ENCODE measurements at regions not wholly inside any gene's neighbourhood (a gene's known extent, or its start where the extent isn't known, plus 50 kb on each side); places are given as distances from the start of the nearest gene placed in this dataset.
"Not testable (repeated sequence)": the region's sequence is repeated elsewhere in the genome, so short reads cannot be mapped to it uniquely, and the experiment has no call there.

DNA sequence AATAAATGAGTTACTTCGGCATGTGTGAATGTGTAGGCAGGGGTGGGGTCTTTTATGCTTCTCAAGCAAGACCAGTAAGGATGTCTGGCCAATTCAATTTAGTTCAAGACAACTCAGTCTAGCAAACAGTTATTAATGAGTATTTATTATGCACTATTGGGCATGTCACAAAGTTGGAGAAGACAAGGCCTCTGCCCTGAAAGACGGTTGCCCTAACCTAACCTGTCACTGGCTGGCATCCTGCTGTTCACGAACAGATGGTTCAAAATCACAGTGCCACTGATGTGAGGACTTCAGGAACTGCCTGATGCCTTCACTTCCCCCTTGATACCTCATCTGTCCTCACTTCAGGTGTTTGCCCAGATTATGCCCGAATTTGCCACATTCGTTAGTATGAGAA lies 217.8 kb downstream of the SOX2 start:
- DNase-seq = no peak

DNA sequence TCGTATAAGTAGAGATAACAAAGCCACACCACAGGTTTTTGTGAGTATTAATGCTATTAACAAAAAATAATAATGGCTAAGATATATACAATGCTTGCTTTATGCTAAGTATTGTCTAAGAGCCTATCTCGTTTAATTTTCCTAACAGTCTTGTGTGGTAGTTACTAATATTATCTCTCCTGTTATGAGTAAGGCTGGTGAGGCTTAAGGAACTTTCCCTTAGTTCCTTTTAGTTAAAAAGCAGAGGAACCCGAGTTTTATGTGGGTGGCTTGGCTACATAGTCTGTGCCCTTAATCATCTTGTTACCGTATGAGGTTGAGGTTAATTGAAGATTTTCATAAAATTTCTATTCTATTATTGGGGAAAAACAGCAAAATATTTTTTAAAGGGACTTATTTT lies 218.4 kb downstream of the SOX2 start:
- DNase-seq = no peak

DNA sequence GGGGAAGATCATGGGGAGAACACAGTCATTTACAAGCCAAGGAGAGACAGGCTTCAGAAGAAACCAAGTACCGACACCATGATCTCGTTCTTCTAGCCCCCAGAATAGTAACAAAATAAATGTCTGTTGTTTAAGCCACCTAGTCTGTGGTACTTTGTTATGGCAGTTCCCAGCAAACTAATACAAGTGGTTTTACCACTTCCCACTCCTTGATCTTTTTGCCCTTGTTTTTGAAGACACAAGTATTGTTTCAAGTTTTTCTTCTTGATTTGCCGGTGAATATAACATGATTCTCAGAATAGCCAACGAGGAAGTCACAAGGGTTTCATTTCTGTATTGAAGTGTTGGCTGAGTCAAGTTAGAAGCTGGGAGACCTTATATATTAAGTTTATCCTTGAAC lies 220.3 kb downstream of the SOX2 start:
- DNase-seq = no peak

DNA sequence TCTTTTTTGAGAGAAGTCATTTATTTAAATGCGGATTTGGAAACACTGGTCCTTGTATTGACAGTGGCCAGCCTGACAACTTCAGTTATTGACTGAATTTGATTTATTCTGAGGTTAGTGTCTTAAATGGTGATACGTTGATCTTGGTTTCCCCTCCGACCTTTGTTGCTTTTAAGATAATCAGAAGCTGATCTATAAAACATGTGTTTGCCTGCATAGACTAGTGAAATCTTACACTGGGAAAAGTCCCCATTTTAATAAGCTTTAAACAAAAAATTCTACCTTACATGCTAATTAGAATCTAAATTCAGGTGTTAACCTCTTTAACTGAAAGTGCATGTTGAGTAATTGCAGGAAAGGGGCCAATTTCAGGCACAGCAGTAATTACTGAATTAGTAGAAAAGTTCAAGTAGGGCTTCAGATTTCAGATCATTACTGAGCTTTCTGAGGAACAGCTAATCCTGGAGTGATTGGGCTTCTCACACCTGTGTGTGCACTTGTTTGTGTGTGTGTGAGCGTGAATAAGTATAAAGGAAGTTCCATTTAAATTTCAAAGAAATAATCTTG lies 221.4 kb downstream of the SOX2 start:
- no peak for DNase-seq

DNA sequence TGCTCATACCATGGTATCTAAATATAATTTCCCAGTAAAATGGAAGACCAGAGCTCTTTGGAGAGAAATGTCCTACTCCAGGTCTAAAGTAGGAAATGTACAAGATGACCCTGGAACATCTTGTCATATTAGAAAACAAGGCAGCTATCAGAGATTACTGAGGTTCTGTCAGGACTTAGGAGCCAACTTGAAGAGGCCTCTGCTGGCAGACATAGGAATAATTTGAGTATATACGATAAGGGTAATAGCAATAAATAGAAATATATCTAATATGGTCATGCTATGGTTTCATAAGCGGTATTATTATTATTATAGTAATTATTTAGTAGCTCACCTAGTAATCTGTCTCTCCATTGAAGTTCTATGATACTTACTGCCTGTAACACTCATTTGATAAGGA lies 224.2 kb downstream of the SOX2 start:
- no peak for DNase-seq

DNA sequence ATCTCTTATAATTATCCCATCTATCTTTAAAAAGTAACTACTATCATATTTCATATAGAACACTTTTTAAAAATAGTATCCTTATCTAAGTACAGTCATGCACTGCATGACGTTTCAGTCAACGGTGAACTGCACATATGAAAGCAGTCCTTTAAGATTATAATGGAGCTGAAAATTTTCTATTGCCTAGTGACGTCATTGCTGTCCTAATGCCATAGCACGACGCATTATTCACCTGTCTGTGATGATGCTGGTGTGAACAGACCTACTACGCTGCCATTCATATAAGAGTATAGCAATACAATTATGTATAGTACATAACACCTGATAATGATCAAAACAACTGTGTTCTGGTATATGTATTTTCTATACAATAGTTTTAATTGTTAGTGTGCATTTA lies 225.0 kb downstream of the SOX2 start:
- DNase-seq = no peak

DNA sequence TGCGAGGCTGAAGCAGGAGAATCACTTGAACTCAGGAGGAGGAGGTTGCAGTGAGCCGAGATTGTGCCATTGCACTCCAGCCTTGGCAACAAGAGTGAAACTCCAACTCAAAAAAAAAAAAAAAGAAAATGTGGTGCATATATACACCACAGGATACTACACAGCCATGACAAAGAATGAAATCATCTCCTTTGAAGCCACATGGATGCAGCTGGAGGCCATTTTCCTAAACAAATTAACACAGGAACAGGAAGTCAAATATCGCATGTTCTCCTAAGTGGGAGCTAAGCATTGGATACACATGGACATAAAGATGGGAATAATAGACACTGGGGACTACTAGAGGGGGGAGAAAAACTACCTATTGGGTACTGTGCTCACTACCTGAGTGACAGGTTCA lies 226.9 kb downstream of the SOX2 start:
- not testable (repeated sequence) for DNase-seq

DNA sequence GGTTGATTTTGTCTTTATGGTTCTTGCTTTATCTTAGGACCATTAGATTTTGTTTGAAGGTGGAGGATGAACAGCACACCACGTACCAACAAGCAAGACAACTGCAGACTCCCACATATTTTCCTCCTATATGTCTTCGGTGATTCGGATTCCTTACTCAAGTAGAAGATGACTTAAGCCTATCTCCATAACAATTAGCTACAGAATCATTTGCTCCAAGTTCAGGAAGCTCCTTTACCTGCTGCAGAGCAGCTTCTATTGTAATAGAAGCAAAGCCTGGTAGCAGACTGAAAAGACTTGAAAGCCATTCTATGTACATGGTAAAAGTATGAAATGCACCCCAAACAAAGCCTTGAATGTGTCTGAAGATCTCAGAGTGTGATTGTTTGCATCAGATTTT lies 229.0 kb downstream of the SOX2 start:
- no peak for DNase-seq

DNA sequence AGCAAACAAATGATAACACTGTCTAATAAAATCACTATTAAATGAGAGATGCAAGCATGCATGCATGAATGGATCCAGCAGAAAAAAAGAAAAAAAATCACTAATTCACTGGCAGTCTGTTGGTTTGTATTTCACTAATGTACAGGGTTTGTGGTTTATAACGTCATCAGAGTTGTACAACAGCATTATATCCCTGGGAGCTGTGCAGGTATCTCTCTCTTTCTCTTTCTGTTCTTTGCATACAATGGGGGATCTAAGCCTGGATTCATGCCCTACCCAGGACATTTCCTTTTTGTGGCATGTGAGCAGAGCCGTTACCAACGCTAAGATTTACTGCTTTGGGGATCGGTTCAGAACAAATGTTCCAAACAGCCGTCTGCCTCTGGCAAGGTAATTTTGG lies 229.5 kb downstream of the SOX2 start:
- no peak for DNase-seq

DNA sequence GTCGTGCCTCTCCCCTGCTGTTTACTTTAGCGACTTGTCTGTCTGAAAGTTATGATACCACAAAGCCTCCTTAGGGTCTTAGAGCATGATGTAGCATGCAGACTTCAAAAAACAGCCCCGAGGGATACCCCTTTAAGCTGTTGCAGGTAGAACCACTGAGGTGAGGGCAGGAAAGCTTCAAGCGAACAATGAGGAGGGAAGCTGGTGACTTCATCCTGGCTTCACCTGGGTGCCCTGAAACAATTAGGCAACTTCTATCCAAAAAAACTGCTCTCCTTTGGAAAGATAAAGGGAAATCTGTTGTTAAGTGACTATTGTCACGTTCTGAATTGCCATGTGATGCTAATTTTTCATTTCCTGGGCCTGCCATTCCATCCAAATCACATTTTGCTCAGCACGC lies 231.6 kb downstream of the SOX2 start:
- no peak for DNase-seq

DNA sequence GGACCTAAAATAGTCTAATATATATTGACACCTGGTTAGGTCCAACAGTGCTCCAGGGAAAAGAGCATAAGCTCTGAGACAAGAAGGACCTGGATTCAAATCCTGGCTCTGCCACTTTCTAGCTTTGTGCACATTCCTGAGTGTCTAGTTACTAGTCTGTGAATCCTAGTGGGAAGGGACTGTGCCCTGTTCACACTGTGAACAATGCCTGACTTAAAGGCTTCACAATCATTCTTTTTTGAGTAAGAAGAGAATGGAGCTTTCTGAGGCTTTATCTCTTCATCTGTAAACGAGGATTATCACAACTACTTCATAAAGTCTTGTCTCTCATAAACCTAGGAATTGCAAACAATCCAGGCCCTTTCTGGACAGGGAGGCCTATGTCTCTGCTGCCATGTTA lies 235.9 kb downstream of the SOX2 start:
- no peak for DNase-seq

DNA sequence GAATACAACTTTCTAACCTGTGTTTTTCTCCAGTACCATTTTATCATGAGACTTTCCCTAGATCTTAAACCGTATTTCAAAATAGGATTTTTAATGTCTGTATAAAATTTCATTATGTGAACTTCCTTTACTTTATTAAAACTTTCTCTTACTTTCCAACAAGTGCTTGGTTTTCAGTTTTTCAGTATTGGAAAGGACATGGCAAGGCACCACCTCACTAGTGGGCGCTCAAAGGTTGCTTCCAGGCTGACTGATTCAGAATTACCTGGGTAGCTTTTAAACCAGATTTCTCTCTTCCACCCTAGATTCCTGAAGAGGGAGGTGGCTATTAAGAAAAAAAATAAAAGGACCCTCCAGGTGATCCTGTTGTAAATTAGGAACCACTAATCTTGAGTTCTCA lies 236.6 kb downstream of the SOX2 start:
- no peak for DNase-seq

DNA sequence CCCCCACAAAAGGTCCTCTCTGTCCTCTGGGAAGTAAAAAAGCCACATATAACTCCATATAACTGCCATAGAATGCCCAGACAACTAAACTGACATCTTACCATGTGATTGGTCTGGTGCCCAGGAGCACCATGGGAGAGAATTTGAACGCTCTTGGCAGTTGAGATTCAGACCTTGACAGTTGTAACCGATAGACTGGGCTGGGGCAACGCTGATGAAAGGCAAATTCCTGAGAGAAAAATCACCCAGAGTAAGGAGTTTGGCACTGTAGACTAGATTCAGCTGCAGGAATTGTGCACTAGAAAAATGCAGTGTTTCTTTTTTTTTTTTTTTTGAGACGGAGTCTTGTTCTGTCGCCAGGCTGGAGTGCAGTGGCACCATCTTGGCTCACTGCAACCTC lies 240.5 kb downstream of the SOX2 start:
- no peak for DNase-seq

DNA sequence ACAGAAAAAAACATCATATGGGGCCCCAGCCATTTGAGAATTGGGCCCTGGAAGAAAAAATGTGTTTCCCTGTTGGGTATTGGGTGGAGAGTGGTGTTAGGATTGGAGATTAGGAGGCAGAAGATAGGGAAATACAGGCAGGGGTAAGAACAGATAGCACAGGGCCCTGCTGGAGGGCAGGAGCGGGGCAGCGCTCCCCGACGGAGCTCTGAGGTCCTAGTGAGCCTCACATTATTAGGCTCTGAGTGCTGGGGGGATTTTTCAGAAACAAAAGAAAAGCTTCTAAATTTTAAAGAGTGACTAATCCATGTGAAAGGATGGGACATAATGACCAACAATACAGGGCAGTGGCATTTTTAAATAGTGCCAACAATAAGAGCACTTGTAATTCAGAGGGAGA lies 241.2 kb downstream of the SOX2 start:
- no peak for DNase-seq

DNA sequence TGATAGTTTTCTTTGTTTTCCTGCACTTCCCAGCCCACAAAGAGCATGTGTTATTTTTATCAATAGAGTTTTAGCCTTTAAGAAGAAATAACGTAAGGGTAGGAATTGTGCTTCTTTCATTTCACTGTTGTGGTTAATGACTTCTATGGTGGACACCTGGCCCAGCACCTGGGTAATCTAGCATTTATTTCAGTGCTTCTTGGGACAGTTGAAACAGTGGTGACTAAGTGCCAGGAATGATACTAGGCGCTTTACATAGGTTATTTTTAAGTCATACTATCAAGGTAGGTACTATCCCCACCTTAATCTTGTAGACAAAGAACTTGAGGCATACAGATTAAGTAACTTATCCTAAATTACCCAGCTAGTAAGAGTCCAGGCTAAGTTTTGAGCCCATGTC lies 243.8 kb downstream of the SOX2 start:
- no peak for DNase-seq

DNA sequence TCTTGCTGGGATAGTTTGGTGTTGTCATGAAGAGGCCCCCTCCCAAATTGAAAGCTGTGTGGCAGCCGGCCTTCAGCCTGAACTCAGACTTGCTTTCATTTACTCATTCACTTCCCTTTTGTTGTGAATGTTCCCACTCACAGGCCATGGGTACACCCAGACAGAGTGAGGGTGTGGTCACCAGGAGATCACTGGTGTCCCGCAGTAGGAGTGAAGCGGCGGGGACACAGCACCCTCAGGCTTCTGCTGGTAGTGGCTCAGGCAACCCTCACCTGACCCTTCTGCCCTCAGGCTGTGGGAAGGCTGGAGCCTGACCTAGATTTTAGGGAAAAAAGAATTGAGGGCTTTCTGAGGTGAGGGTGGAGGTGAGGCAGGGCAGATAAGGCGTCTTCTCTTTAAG lies 244.4 kb downstream of the SOX2 start:
- no peak for DNase-seq

DNA sequence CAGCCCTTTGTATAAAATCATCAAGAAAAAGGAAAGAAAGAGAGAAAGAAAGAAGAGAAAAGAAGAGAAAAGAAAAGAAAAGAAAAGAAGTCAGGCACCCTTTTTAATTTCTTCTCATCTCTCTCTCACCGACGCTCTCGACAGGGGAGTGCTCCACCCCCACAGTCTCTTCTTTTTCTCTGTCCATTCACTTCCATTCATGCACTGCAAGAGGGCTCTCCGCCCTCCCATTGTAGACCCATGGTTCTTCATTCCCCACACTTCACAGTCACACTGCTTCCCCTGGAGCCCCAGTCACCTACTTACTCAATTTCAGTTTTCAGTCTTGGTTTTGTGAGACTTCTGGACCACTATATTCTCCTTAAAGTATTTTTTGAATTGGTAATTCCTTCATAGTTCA lies 254.7 kb downstream of the SOX2 start:
- DNase-seq = no peak

DNA sequence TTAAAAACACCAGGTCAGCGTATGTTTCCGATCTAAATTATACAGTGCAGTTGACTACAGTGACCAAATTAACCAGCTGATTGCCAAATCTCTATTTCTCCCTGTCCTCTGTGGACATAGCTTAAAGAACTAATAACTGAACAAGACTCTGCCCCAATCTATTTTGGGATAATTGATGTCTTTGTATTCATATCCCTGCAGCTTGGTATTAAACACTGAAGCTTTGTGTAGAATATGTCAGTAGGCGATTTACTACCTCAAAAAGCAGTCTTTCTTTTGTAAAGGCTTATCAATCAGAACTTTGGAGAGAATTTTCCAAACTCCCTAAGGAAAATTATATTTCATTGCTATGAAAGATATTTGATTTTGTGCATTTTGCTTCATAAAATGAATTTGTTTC lies 258.2 kb downstream of the SOX2 start:
- DNase-seq = no peak

DNA sequence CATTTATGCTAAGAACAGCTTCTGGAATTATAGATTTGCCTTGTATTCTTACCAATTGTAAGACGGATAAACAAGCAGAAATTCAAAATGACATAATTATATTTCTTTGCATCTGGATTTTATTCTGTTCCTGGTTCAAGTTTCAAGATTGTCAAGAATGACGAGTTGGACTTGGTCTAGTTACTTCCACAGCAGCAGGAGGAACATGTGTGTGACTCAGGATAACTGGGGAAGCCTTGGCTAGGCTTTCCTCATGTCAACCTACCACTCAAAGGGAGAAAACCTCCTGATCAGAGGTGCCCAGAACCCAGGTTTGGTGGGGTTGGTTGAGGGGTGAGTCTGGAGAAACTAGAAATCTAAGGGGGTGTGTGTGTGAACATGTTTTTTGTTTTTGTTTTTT lies 259.7 kb downstream of the SOX2 start:
- DNase-seq = no peak

DNA sequence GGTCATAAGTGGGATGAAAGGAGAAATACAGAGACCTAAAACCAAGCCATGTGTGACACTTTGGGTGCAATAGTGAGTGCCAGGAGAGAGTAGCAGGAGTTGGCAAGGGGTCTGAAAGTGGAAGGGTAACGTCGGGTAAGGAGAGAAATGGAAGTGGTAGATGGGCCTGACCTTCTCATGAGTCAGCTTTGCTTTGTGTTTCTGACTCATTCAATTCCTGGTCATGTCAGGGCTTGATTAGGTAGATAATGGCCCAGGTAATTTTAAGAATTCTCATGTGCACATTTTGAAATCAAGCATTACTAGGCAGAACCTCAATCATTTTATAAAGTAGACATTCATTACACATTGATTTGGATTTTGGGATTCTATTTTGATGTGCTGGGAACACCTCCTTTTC lies 262.5 kb downstream of the SOX2 start:
- no peak for DNase-seq

DNA sequence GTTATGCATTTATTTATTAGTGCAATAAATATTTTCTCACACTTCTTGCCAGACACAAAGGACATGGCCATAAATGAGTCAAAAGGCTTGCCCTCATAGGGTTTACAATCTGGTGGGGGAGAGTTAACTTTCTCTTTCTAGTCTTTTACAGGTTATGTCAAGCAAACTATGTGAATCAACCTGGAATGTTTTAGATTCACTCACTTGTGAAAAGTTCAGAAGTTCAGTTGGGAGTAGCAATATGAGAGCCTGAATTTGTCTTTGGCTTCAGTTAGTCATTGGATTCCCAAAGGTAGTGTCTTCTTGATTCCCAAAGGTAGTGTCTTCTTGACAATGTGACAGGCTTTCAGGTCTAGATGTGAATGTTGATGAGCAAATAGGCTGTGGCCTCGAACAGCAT lies 264.8 kb downstream of the SOX2 start:
- no peak for DNase-seq

DNA sequence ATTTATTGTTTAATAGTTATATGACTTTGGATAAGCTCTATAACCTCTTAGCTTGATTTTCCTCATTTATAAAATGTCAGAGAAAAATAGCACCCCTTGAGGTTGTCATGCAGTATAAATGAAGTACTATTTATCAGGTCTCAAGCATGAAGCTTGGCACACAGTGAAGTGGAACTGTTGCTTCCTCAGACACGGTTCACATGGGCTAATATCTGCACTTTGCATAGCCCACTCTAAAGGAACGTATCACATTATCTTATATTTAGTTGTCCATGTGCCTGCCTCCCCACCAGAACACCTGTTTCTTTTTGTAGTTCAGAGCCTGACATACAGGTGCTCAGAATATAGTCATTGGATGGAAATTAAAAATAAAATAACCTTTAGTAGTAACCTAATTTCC lies 273.7 kb downstream of the SOX2 start:
- DNase-seq = no peak

DNA sequence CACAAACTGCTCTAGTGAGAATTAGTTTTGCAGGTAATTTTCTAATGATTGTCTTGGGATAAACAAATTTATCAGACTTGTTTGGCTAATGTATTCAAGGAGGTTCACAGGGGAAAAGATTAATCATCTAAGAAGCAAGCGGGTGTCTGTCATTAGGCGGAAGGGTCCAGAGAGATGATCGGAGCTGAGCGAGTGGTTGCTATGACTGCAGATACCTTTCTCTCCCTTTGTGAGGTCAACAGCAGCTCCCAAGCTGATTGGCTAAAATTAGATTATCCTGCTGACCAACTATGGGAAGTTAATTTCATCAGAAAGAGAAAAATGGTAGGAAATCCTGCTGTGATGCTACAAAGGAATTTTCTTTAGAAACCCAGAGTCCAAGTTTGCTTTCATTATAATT lies 276.0 kb downstream of the SOX2 start:
- no peak for DNase-seq

DNA sequence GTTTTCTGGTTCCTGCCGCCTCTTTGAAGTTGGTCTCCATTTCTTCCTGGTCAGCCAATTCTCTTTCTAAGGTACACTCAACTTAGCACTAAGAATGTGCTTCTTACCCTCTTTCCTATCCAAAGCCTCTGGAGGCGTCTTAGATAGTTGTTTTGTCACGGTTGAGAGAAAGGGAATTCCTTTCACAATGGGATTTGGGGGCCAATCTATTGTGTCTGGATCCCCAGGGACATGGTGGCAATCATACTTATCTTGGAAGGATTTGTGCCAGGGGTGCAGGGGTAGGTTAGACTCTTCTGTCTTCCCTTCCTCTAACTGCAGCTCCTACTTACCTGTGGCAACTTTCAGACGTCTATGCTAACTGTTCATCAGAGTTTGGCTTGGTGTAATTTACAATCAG lies 287.1 kb downstream of the SOX2 start:
- no peak for DNase-seq

DNA sequence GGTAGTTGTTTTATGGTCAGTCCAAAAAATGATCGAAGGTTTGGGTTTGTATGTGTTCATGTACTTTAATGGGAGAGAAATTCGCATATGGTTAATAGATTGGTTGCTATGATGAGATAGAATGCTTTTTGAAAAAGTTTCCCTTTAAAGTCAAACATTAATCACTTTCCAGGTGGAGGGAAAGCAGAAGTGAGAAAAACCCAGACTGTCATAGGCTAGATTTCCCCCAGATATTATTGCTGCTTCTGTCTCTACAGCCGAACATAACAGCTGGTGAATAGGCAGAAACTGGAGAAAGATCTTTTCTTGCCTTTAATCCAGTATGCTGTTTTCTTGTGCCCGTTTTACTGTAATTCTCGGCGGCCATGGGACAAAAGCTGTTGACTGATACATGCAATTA lies 287.6 kb downstream of the SOX2 start:
- DNase-seq = no peak

DNA sequence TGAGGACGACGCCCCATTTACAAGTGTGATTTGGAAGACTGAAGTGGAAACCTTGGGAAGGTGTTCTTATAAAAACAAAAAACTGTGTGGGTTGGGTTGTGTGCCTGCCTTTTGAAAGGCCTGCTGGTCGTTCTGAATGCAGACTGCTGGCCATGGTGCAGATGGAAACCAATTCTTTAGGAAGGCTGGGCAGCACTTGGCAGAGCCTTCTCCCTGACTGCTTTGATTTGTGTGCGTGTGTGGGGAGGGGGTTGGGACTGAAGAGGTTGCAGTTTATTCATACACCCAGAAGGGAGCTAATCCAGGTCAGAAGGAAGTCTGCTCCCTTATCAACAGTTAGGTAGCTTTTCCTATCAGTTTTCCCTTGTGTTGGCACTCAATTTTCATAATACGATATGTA lies 288.7 kb downstream of the SOX2 start:
- no peak for DNase-seq
